ENCODE measurements at regions not wholly inside any gene's neighbourhood (a gene's known extent, or its start where the extent isn't known, plus 50 kb on each side); places are given as distances from the start of the nearest gene placed in this dataset.

GRCh38 chr15:96435022-96435421 is 104.5 kb downstream of the NR2F2 start:
- Histone ChIP-seq H3K4me3 (ENCODE audit: low read depth, low read length) (no peak overlapping the region), H3K4me1 (no peaks in the 10 kb centered on the region), H3K27me3 (replicated peaks; ENCODE audit: control insufficient read depth, insufficient read depth, low read length) (no peaks in the 10 kb centered on the region), H3K36me3 (ENCODE audit: control insufficient read depth, insufficient read depth, low read length) (no peaks in the 10 kb centered on the region), H3K9me3 (no peaks in the 10 kb centered on the region)
- peaks cover 3% of the 10 kb centered on the region for H3K27me3 Mint-ChIP-seq (ENCODE audit: insufficient read depth, unreplicated experiment)
- no peaks in the 10 kb centered on the region for H3K36me3 Mint-ChIP-seq (ENCODE audit: insufficient read depth, unreplicated experiment)
- H3K27ac Mint-ChIP-seq (ENCODE audit: unreplicated experiment): no peak overlapping the region
- BruUV-seq (replicated peaks): no TSS peak
- CTCF ChIA-PET: no interaction called here
- no peak for TF ChIP-seq CTCF (IDR thresholded peaks at IDR 0.05; ENCODE audit: insufficient read depth in 1 of 2, low read depth in 1 of 2, low read length in 1 of 2, severe bottlenecking in 1 of 2, unreplicated experiment in 1 of 2)
- POLR2A ChIA-PET: no interaction called here
- intact Hi-C loops (cut with micrococcal nuclease; ENCODE audit: unreplicated experiment): loop anchor here (5.0 kb wide), 1 partner anchor 1133 kb away; no protein-coding TSS in a partner anchor
- no peak overlapping the region for H3K4me3 Mint-ChIP-seq (ENCODE audit: unreplicated experiment)
- H3K4me1 Mint-ChIP-seq (ENCODE audit: low read depth, unreplicated experiment): no peaks in the 10 kb centered on the region
- no peak for DNase-seq
- no peaks in the 10 kb centered on the region for H3K9me3 Mint-ChIP-seq (ENCODE audit: unreplicated experiment)

GRCh38 chr15:96435841-96436240 is 105.3 kb downstream of the NR2F2 start:
- DNase-seq: no peak
- no peak overlapping the region for H3K4me3 ChIP-seq (ENCODE audit: low read depth, low read length)
- no peaks in the 10 kb centered on the region for H3K9me3 ChIP-seq
- Mint-ChIP-seq H3K27me3 (ENCODE audit: insufficient read depth, unreplicated experiment) (peaks cover 3% of the 10 kb centered on the region), H3K4me1 (ENCODE audit: low read depth, unreplicated experiment) (no peaks in the 10 kb centered on the region), H3K36me3 (ENCODE audit: insufficient read depth, unreplicated experiment) (no peaks in the 10 kb centered on the region), H3K27ac (ENCODE audit: unreplicated experiment) (no peak overlapping the region), H3K4me3 (ENCODE audit: unreplicated experiment) (no peak overlapping the region), H3K9me3 (ENCODE audit: unreplicated experiment) (no peaks in the 10 kb centered on the region)
- H3K27me3 ChIP-seq (replicated peaks; ENCODE audit: control insufficient read depth, insufficient read depth, low read length): no peaks in the 10 kb centered on the region
- no TSS peak for BruUV-seq (replicated peaks)
- no peaks in the 10 kb centered on the region for H3K36me3 ChIP-seq (ENCODE audit: control insufficient read depth, insufficient read depth, low read length)
- ChIA-PET CTCF (no interaction called here), POLR2A (no interaction called here)
- no peaks in the 10 kb centered on the region for H3K4me1 ChIP-seq
- intact Hi-C loops (cut with micrococcal nuclease; ENCODE audit: unreplicated experiment): loop anchor here (5.0 kb wide), 1 partner anchor 1134 kb away; no protein-coding TSS in a partner anchor
- no peak for TF ChIP-seq CTCF (IDR thresholded peaks at IDR 0.05; ENCODE audit: insufficient read depth in 1 of 2, low read depth in 1 of 2, low read length in 1 of 2, severe bottlenecking in 1 of 2, unreplicated experiment in 1 of 2)

- ChIA-PET CTCF (no interaction called here), POLR2A (no interaction called here)
- no peaks in the 10 kb centered on the region for H3K4me1 Mint-ChIP-seq (ENCODE audit: low read depth, unreplicated experiment)
- peaks cover 17% of the 10 kb centered on the region for H3K27me3 Mint-ChIP-seq (ENCODE audit: insufficient read depth, unreplicated experiment)
- no peaks in the 10 kb centered on the region for H3K9me3 Mint-ChIP-seq (ENCODE audit: unreplicated experiment)
- H3K36me3 Mint-ChIP-seq (ENCODE audit: insufficient read depth, unreplicated experiment): no peaks in the 10 kb centered on the region
- no peak overlapping the region for H3K4me3 Mint-ChIP-seq (ENCODE audit: unreplicated experiment)
- TF ChIP-seq CTCF (IDR thresholded peaks at IDR 0.05; ENCODE audit: insufficient read depth in 1 of 2, low read depth in 1 of 2, low read length in 1 of 2, severe bottlenecking in 1 of 2, unreplicated experiment in 1 of 2): no peak
- intact Hi-C loops (cut with micrococcal nuclease; ENCODE audit: unreplicated experiment): no loop called here
- Histone ChIP-seq H3K4me1 (no peaks in the 10 kb centered on the region), H3K36me3 (ENCODE audit: control insufficient read depth, insufficient read depth, low read length) (no peaks in the 10 kb centered on the region), H3K4me3 (ENCODE audit: low read depth, low read length) (no peak overlapping the region), H3K9me3 (no peaks in the 10 kb centered on the region), H3K27me3 (replicated peaks; ENCODE audit: control insufficient read depth, insufficient read depth, low read length) (no peaks in the 10 kb centered on the region)
- no peak overlapping the region for H3K27ac Mint-ChIP-seq (ENCODE audit: unreplicated experiment)
- BruUV-seq (replicated peaks): no TSS peak
- DNase-seq: no peak
Measured at GRCh38 chr15:96440978-96441377, 110.5 kb downstream of the NR2F2 start.
